NOMO-1 treated with DMSO at 0.1 percent for 48 hours (cell line): ENCODE measurements at regions not wholly inside any gene's neighbourhood (a gene's known extent, or its start where the extent isn't known, plus 50 kb on each side); places are given as distances from the start of the nearest gene placed in this dataset.
"Not testable (repeated sequence)": the region's sequence is repeated elsewhere in the genome, so short reads cannot be mapped to it uniquely, and the experiment has no call there.

Experiments used
- DNase-seq: peaks from one replicate; lab custom pipeline; 2025; ENCODE audit not compliant: unreplicated experiment; lab: John Stamatoyannopoulos, UW

- no peak for DNase-seq
Observed at GRCh38 chr3:163572856-163573255, 1505.4 kb downstream of the SI start.

DNA sequence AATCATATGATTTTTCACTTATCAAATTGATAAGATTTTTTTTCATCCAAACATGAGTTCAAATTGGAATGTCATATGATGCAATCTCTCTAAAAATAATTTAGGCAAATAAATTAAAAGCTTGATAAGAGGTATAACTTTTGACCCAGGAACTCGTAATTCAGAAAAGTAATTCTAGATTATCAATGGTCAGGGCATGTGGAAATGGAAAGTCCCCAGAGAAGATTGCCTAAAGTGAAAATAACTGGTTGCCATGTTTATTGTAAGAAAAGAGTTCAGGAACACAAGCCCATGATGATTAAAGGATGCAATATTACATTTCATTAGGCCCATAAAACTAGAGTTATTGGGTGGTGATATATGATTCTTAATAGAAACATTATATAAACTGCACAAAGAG is 1514.8 kb downstream of the SI start:
- no peak for DNase-seq

DNA sequence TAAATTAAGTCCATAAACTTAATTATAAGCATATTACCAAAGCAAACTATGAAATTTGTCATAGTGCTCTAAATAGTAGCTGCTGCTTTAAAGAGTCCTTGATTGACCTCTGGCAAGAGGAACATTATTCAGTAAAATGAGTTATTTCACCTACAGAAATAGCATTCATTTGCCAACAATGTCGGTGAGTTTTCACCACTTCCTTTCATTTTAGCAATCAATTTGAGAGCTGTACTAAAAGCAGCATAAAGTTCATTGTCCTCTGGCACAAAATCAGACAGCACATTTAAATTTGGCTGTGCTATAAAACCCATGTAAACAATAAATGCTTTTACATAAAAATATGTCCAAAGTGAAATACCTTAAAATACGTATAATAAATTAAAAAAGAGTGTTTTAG is 1515.7 kb downstream of the SI start:
- DNase-seq, result peak; percentile 56

GRCh38 chr3:163561151-163561550 is 1517.1 kb downstream of the SI start:
- no peak for DNase-seq

GRCh38 chr3:163560459-163560858 is 1517.8 kb downstream of the SI start:
- DNase-seq, result no peak

DNA sequence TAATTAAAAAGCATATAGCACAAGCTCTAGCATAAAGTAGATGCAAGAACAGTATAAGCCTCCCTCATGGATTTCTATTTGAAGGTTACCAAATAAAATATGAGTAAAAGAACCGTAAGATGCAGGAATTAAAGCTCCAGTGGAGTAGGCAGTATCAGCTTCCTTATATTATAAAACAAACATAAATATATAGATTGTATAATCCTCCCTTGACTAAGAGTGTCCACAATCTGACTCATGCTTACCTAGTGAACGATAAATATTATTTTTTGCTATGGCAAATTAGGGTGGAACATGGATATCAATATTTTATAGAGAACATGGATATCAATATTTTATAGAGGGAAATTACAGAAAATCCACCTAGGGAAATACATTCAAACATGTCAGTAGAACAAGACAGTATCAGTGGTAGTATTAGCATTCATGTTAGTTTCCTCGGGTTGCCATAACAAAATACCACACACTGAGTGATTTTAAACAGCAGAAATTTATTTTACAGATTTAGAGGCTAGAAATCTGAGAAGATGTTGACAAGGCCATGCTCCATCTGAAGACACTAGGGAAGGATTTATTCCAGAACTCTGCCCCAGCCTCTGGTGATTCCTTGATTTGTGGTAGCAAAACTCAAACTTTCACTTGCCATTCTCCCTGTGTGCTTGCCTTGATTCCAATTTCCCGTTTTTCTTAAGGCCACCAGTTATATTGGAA is 1521.3 kb downstream of the SI start:
- no peak for DNase-seq

GRCh38 chr3:163555918-163556317 is 1522.4 kb downstream of the SI start:
- DNase-seq, result no peak

GRCh38 chr3:163552659-163552966 is 1525.7 kb downstream of the SI start:
- DNase-seq, result no peak

DNA sequence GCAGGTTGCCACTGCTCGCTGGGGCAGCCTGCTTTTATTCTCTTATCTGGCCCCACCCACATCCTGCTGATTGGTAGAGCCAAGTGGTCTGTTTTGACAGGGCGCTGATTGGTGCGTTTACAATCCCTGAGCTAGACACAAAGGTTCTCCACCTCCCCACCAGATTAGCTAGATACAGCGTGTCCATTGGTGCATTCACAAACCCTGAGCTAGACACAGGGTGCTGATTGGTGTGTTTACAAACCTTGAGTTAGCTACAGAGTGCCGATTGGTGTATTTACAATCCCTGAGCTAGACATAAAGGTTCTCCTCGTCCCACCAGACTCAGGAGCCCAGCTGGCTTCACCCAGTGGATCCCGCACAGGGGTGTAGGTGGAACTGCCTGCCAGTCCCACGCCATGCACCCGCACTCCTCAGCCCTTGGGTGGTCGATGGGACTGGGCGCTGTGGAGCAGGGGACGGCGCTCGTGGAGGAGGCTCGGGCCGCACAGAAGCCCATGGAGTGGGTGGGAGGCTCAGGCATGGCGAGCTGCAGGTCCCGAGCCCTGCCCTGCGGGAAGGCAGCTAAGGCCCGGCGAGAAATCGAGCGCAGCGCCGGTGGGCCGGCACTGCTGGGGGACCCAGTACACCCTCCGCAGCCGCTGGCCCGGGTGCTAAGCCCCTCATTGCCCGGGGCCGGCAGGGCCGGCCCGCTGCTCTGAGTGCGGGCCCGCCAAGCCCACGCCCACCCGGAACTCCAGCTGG is 1526.2 kb downstream of the SI start:
- DNase-seq, result not testable (repeated sequence)

DNA sequence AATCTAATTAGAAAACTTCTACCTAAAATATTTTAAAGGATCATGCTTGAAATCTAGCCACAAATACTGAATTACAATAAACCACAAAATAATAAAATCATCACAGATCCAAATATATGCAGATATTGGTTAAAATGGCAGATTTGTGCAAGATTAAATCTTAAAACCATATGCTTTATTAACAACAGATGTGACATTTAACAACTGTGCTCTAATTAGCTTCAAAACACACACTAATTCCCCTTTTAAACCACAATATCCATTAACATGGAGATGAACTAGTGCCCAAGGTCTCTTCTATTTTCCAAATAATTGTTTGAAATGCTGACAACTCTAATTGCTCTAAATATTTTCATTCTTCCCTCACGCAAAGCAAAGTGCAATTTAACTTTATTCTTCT is 1530.3 kb downstream of the SI start:
- no peak for DNase-seq

- DNase-seq, result no peak
Observed at GRCh38 chr3:163547014-163547685, 1531.1 kb downstream of the SI start.

DNA sequence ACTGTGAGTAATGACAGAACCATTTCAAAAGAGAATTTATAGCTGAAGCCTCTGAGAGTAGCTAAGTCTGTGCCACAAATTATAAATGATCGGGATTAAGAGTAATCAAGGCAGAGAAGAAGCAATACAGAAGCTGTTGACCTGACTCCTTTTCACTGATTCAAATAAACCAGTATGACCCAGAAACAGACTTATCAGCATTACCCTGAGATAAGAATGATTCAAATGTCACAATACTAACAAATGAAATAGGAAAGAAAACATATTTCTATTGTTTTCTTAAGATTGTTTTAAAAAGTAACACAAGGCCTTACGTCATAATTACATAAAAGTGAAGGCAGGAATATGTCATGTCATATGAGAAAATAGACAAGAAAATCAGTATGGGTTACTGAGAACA is 1534.6 kb downstream of the SI start:
- no peak for DNase-seq

DNA sequence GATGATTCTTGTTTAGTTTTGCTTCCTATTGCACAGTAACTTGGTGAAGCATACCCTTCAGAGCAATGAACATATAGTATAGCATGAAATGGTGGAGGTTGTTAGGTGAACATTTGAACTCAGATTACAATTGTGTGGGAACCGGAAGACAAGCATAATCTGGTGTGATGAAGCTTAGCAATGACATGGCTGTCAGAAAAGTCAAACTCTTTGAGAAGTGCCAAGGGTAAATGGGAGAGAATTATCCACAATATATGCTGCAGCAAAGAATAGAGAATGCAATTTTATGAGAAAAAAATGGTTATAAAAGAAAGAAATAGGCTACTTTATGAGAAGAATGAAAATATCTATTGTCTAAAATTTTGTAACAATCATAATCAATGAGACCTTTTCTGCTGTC is 1536.7 kb downstream of the SI start:
- DNase-seq, result no peak

DNA sequence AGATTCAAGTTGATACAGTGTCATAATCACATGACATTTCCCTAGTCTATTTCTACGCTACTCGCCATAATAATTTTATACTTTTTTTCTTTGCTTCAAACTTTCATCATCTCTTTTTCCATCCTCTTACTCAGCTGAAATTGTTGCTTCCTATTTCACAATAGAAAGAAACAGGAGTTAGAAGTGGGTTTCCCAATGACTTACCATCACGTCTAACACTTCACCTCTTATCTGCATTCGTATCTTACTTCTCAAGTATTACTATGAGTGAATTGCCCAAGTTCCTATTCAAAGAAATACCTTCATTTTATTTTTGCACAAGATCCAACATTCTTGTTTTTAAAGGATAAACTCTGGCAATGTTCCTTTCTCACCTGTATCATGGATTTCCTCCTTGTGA is 1539.9 kb downstream of the SI start:
- peak; percentile 61 for DNase-seq

DNA sequence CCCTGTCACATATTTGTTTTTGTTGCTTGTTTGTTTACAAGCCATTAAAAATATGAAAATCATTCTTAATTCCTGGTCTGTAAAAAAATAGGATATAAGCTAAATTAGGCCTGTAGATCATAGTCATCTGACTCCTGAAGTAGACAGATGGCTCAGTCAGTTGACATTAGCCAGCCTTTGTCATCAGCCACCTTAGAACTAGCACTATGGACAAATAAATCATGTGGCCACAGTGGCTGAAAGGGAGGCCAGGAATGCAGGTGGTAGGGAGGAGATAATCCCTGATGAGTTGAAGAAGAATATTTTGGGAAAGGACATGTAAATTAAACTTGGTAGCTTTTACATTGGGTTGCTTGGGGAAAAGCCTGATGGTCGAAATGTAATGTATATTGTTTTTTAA is 1544.9 kb downstream of the SI start:
- no peak for DNase-seq

DNA sequence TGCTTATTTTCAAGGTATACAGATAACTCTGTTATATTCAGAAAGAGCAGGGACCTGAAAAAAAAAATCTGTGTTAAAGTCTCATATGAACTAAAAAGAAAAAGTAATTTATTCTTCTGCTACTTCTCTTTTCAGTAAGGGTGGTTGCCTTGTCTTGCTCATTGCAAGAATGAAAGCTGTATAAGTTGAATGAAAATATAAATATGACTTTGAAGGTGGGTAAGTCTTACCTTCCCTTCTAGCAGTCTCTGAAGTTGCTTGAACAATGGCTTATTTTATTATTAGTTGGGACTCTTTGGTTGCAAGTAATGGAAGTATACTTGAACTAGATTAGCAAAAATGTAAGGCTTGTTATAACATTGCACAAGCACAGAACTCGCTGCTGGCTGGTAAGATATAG is 1554.9 kb downstream of the SI start:
- no peak for DNase-seq

DNA sequence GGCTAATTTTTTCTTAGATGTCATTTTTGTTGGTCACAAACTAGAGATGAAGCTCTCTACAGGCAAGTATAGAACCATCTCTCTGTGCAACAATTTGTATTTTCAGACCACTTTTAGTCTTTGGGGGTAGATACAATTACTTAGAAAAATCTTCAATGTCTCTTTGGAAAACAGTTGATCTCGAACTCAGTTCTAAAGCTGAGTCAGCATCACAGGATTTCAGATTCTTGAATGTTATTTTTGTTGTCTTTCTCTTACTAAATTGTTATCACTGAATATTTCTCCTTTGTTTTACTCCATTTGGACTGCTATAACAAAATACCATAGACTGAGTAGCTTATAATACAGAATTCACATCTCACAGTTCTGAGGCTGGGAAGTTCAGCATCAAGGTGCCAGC is 1557.0 kb downstream of the SI start:
- no peak for DNase-seq

- no peak for DNase-seq
Observed at GRCh38 chr3:163518065-163518464, 1560.2 kb downstream of the SI start.

DNA sequence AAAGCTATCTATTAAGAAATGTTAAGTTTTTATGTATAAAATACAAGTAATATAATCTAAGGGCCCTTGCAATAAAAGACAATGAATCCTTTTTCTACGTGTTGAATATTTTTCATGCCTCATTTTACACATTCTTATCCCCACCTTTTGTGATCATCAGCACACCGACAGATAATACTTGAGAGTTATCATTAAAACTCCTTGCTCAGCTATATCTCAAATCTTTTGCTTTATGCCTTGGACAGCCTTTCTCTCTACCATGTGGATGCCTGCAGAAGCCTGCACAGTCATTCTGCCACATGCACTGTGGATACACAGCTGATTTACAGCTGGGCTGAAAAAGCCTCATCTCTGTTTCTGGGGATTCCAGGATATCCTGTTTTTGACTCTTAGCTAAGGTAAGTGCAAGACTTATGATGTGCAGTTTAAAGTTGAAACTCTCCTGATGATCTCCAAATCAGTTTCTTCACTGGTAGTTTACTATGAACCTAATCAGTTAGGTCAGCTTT is 1565.1 kb downstream of the SI start:
- DNase-seq, result no peak

GRCh38 chr3:163508206-163508605 is 1570.1 kb downstream of the SI start:
- no peak for DNase-seq

- no peak for DNase-seq
Observed at GRCh38 chr3:163504974-163505373, 1573.3 kb downstream of the SI start.

DNA sequence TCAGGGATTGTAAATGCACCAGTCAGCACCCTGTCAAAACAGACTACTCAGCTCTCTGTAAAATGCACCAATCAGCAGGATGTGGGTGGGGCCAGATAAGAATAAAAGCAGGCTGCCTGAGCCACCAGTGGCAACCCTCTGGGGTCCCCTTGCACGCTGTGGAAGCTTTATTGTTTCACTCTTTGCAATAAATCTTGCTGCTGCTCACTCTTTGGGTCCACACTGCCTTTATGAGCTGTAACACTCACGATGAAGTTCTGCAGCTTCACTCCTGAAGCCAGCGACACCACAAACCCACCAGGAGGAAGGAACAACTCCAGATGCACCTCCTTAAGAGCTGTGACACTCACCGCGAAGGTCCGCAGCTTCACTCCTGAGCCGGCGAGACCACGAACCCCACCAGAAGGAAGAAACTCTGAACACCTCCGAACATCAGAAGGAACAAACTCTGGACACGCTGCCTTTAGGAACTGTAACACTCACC is 1578.5 kb downstream of the SI start:
- DNase-seq, result not testable (repeated sequence)
